Fibroblast of lung (primary cell): ENCODE measurements at regions not wholly inside any gene's neighbourhood (a gene's known extent, or its start where the extent isn't known, plus 50 kb on each side); places are given as distances from the start of the nearest gene placed in this dataset.

Experiments
- CTCF ChIP-seq, 2 donors: IDR thresholded peaks in 1 of 2; conservative IDR thresholded peaks in 1 of 2; 1 replicate in 1 of 2; 2 replicates in 1 of 2; pipeline ENCODE4 v1.5.1; 2011 to 2012; ENCODE audit warnings: low read length in 2 of 2, control low read depth in 1 of 2, inconsistent platforms in 1 of 2, low read depth in 1 of 2, mild to moderate bottlenecking in 1 of 2
- EZH2 ChIP-seq: IDR thresholded peaks from 2 replicates; pipeline ENCODE4 v1.5.1; 2012; ENCODE audit warnings: low read length, control low read depth, mild to moderate bottlenecking; ENCODE audit errors: missing control alignments

GRCh38 chr5:14054111-14054854 is 88.9 kb upstream of the TRIO start:
- no peak for TF ChIP-seq CTCF (conservative IDR thresholded peaks at IDR 0.05 in 1 of 2, IDR thresholded peaks at IDR 0.05 in 1 of 2; ENCODE audit: low read depth in 1 of 2, low read length in 2 of 2)
- TF ChIP-seq EZH2 = no peak
